ENCODE measurements at regions not wholly inside any gene's neighbourhood (a gene's known extent, or its start where the extent isn't known, plus 50 kb on each side); places are given as distances from the start of the nearest gene placed in this dataset.
"Not testable (repeated sequence)": the region's sequence is repeated elsewhere in the genome, so short reads cannot be mapped to it uniquely, and the experiment has no call there.

GRCh38 chr7:115572111-115572510, 458.5 kb downstream of the TFEC start:
- DNase-seq (ENCODE audit: low spot score) (no peak), ATAC-seq (ENCODE audit: insufficient number of reproducible peaks, low FRiP score, low read depth) (no peak)
- TF ChIP-seq CTCF (IDR thresholded peaks at IDR 0.05) = no peak
- H3K27ac ChIP-seq = no peak overlapping the region
- no peaks in the 10 kb centered on the region for H3K27me3 ChIP-seq (replicated peaks; ENCODE audit: insufficient read depth)
- no peak overlapping the region for H3K4me3 ChIP-seq
- no peaks in the 10 kb centered on the region for H3K9me3 ChIP-seq
- no peaks in the 10 kb centered on the region for H3K36me3 ChIP-seq
- peaks cover 0 to 15% of the 10 kb centered on the region in 2 donors for H3K4me1 ChIP-seq (ENCODE audit: control insufficient read depth in 1 of 2, low read depth in 2 of 2)

- no peaks in the 10 kb centered on the region for H3K9me3 ChIP-seq
Observed at GRCh38 chr7:115561335-115562110, 469.0 kb downstream of the TFEC start.

GRCh38 chr7:115559877-115560276, 470.7 kb downstream of the TFEC start:
- TF ChIP-seq CTCF (IDR thresholded peaks at IDR 0.05) = no peak
- H3K4me1 ChIP-seq (ENCODE audit: control insufficient read depth in 1 of 2, low read depth in 2 of 2) = no peaks in the 10 kb centered on the region
- no peaks in the 10 kb centered on the region for H3K27me3 ChIP-seq (replicated peaks; ENCODE audit: insufficient read depth)
- ATAC-seq (ENCODE audit: insufficient number of reproducible peaks, low FRiP score, low read depth) (no peak), DNase-seq (ENCODE audit: low spot score) (no peak)
- no peak overlapping the region for H3K27ac ChIP-seq
- H3K36me3 ChIP-seq = no peaks in the 10 kb centered on the region
- H3K9me3 ChIP-seq = no peaks in the 10 kb centered on the region
- no peak overlapping the region for H3K4me3 ChIP-seq

More at GRCh38 chr7:115561335-115562110, 469.0 kb downstream of the TFEC start:
- no peaks in the 10 kb centered on the region for H3K36me3 ChIP-seq
- ATAC-seq (ENCODE audit: insufficient number of reproducible peaks, low FRiP score, low read depth) (no peak), DNase-seq (ENCODE audit: low spot score) (no peak)
- no peak overlapping the region for H3K4me3 ChIP-seq
- no peaks in the 10 kb centered on the region for H3K27me3 ChIP-seq (replicated peaks; ENCODE audit: insufficient read depth)
- H3K27ac ChIP-seq = no peak overlapping the region
- no peaks in the 10 kb centered on the region for H3K4me1 ChIP-seq (ENCODE audit: control insufficient read depth in 1 of 2, low read depth in 2 of 2)
- no peak for TF ChIP-seq CTCF (IDR thresholded peaks at IDR 0.05)

GRCh38 chr7:115558161-115558560, 472.4 kb downstream of the TFEC start:
- H3K9me3 ChIP-seq = no peaks in the 10 kb centered on the region
- H3K27me3 ChIP-seq (replicated peaks; ENCODE audit: insufficient read depth) = no peaks in the 10 kb centered on the region
- H3K4me3 ChIP-seq = no peak overlapping the region
- no peak for DNase-seq (ENCODE audit: low spot score)
- H3K27ac ChIP-seq = no peak overlapping the region
- ATAC-seq (ENCODE audit: insufficient number of reproducible peaks, low FRiP score, low read depth) = no peak
- H3K36me3 ChIP-seq = no peaks in the 10 kb centered on the region
- no peaks in the 10 kb centered on the region for H3K4me1 ChIP-seq (ENCODE audit: control insufficient read depth in 1 of 2, low read depth in 2 of 2)
- no peak for TF ChIP-seq CTCF (IDR thresholded peaks at IDR 0.05)

GRCh38 chr7:115557296-115557695, 473.3 kb downstream of the TFEC start:
- not testable (repeated sequence) for ATAC-seq (ENCODE audit: insufficient number of reproducible peaks, low FRiP score, low read depth); H3K9me3 ChIP-seq; DNase-seq (ENCODE audit: low spot score)

GRCh38 chr7:115552766-115553165, 477.8 kb downstream of the TFEC start:
- no peaks in the 10 kb centered on the region for H3K36me3 ChIP-seq
- H3K27me3 ChIP-seq (replicated peaks; ENCODE audit: insufficient read depth) = no peaks in the 10 kb centered on the region
- no peak overlapping the region for H3K27ac ChIP-seq
- no peaks in the 10 kb centered on the region for H3K4me1 ChIP-seq (ENCODE audit: control insufficient read depth in 1 of 2, low read depth in 2 of 2)
- H3K9me3 ChIP-seq = no peaks in the 10 kb centered on the region
- ATAC-seq (ENCODE audit: insufficient number of reproducible peaks, low FRiP score, low read depth) = no peak
- no peak overlapping the region for H3K4me3 ChIP-seq
- no peak for TF ChIP-seq CTCF (IDR thresholded peaks at IDR 0.05)
- no peak for DNase-seq (ENCODE audit: low spot score)

More at GRCh38 chr7:115557296-115557695, 473.3 kb downstream of the TFEC start:
- H3K36me3 ChIP-seq; H3K4me1 ChIP-seq (ENCODE audit: control insufficient read depth in 1 of 2, low read depth in 2 of 2); H3K27ac ChIP-seq; H3K4me3 ChIP-seq; H3K27me3 ChIP-seq (replicated peaks; ENCODE audit: insufficient read depth): not testable (repeated sequence)

Data from thoracic aorta (tissue), 2 donors.